HG02642 (cell line): ENCODE measurements at regions not wholly inside any gene's neighbourhood (a gene's known extent, or its start where the extent isn't known, plus 50 kb on each side); places are given as distances from the start of the nearest gene placed in this dataset.
"Not testable (repeated sequence)": the region's sequence is repeated elsewhere in the genome, so short reads cannot be mapped to it uniquely, and the experiment has no call there.

Experiments used
- ATAC-seq: cut with Tn5 transposase; IDR thresholded peaks from one replicate; pipeline ENCODE4 v1.9.1; 2021; ENCODE audit warnings: mild to moderate bottlenecking; ENCODE audit not compliant: unreplicated experiment, poor library complexity

GRCh38 chr6:147666255-147666654, 157.8 kb downstream of the SAMD5 start:
- no peak for ATAC-seq

DNA sequence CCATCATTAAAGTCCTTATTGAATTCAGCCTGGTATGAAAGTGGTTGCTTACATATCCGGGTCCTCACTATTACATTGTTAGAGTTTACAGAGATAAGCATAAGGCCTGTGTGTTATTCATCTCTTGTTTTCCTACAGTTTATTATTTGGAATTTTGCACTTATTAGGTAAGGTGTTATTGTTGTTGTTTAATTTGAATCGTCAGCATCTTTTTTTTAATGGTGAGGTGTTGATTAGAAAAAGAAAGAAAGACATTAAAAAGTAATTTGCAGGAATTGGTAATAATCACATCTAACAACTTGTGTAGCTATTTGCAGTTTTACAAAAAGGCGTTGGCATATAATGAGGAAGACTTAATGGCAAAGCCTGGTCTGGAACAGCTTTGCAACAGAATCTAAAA, 158.6 kb downstream of the SAMD5 start:
- ATAC-seq: no peak

DNA sequence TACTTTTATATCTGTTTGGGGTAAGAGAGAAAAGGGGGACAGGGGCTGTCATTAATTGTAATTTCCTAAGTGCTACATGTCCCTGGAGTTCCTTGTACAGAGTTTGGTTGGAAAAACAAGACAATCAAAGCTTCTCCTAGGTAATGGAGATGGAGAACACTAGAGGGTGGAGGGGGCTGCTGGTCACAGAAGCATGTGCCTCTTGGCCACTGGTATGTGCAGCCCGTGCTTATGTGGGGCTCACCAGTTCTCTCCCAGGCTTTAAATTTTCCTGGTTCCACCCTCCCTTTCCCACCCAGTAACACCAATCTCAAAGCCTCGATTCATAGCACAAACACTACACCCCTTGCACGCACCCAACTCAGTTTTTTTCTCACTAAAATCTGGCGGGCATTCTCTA, 165.6 kb downstream of the SAMD5 start:
- ATAC-seq: no peak

GRCh38 chr6:147674794-147675193, 166.3 kb downstream of the SAMD5 start:
- no peak for ATAC-seq

GRCh38 chr6:147675281-147675680, 166.8 kb downstream of the SAMD5 start:
- no peak for ATAC-seq

DNA sequence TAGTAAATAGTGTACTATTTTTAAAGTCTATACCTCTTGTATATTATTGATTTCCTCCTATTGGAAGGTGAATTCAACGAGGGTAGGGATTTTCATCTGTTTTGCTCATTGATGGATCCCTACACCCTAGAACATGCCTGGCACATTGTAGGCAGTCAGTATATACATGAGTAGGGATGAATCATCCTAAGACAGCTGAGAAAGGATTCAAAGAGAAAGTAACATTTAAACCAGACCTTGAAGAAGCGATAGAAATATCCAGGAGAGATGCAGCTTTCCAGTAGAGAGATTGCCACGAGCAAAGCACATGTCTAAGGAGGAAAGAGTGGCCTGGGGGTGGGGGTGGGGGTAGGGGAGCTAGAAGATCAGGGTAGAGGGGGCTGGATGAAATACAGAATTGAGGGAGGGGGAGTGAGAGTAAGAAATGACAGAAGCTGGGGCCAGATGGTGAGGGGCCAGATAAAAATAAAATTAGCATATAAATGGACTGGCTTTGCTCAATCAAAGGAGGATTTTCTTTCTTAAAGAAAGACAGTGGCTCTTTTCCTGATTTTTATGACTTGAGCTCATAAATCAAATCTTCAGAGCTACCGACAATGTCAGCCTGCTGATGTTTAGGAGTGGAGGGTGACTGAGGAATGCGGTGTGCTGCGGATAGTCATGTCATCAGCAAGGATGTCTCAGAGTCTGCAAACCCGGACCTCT, 168.2 kb downstream of the SAMD5 start:
- no peak for ATAC-seq

DNA sequence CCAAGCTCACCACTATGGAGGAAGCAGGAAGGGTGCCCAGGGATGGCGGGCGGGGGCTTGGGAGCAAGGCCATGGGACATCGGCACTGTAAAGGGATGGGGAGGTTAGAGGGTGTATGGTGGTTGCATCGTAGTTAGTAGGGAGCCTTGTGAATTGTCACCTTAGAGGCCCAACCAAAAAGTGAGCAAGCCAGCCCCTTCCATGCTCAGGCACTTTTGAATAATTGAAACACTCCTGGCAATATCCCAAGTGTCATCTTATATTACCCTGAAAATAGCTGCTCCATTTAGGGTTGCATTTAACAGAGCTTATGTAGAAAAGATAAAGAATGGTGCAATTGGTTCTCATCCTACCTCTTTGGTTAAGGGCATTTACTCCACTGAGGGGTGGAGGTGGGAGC, 169.2 kb downstream of the SAMD5 start:
- ATAC-seq: no peak

DNA sequence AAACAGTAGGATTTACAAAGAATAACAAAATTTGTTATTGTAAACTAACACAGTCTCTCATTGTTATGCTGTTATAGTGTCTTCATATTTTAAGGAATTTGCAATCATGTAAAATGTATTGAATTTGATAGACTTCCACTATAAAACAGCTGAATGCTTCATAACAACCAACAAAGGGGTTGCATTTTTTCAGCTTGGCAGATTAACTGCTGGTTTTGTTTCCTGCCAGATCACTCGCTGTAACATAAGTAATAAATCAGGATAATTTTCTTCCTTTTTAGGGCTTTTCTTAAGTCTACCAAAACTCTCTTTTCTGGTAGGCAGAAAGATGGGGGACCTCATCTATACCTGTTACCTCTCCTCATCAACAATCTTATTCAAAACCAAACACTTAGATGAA, 169.8 kb downstream of the SAMD5 start:
- ATAC-seq: no peak

GRCh38 chr6:147684906-147685305, 176.4 kb downstream of the SAMD5 start:
- no peak for ATAC-seq

DNA sequence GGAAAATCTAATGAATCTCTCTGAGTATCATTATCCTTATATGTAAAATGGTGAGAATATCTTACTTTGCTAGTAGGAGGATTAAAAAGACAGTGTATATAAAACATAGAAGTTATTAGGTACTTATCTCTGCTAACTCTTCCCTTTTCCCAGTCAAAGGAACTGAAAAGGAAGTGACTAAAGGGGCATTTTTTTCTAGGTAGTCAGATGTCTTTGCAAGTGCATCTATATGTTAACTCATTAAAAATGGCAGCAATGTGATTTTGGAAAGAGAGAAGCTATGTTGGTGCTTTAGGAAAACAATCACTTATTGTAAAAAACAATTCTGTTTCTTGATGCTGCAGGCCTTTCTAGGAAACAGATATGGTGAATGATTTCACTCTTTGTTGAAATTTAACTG, 180.9 kb downstream of the SAMD5 start:
- ATAC-seq: no peak

GRCh38 chr6:147691446-147691845, 183.0 kb downstream of the SAMD5 start:
- no peak for ATAC-seq

- ATAC-seq: no peak
Observed at GRCh38 chr6:147693181-147693580, 184.7 kb downstream of the SAMD5 start.

GRCh38 chr6:147694556-147694955, 186.1 kb downstream of the SAMD5 start:
- not testable (repeated sequence) for ATAC-seq

- no peak for ATAC-seq
Observed at GRCh38 chr6:147695819-147696218, 187.3 kb downstream of the SAMD5 start.

GRCh38 chr6:147699140-147699539, 190.7 kb downstream of the SAMD5 start:
- no peak for ATAC-seq

GRCh38 chr6:147699637-147700036, 191.1 kb downstream of the SAMD5 start:
- ATAC-seq: no peak

DNA sequence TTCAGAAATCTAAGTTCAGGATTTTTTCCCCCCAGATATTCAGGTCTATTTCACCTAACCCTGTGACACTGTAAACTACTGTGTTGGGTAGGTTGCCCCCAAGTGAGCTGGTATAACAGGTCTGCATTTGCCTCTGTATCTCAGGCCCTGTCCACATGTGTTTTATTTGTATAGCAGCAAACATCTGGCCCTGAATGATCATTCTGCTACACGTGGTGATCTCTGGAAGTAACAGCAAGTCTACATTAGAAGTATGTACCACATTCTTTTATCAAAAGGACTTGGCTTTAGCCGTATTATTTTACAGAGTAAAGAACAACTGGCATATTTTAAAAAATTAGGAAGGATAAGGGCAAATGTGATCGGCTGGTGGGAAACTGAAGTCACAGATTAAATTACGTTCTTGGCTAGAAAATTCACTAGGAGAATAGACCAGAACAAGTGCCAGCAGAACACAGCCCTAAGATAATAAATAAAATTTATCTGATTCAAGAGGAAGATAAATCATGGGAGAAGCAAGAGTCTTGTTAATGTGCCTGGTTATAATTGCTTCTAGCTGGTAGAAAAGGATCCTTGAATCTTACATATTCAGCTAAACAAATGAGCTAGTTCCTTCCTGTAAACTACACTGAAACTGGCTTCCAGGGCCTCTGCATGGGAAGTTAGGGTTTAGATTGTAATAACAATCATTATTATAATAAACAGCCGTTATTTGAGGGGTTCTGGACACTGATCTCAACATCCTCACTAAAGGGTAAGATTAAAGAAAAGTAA, 192.1 kb downstream of the SAMD5 start:
- no peak for ATAC-seq

- no peak for ATAC-seq
Observed at GRCh38 chr6:147704691-147705090, 196.2 kb downstream of the SAMD5 start.

- ATAC-seq: no peak
Observed at GRCh38 chr6:147707524-147707923, 199.0 kb downstream of the SAMD5 start.

DNA sequence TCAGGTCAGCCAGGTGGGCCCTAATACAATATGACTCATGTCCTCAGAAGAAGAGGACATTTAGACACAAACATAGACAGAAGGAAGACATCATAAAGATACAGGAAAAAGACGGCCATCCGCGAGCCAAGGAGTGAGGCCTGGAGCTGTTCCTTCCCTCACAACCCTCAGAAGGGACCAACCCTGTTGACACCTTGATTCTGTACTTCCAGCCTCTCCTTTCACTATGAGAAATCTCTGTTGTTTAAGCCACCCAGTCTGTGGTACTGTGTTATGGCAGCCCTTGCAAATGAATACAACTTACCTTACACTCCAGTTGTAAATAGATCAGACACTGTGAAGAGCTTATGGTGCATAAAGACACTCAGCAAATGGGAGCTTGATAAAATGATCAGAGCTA, 199.7 kb downstream of the SAMD5 start:
- no peak for ATAC-seq

- ATAC-seq: no peak
Observed at GRCh38 chr6:147709396-147710272, 201.1 kb downstream of the SAMD5 start.
